GM12891 (cell line): ENCODE measurements at regions not wholly inside any gene's neighbourhood (a gene's known extent, or its start where the extent isn't known, plus 50 kb on each side); places are given as distances from the start of the nearest gene placed in this dataset.

Source experiments
- PAX5 ChIP-seq: IDR thresholded peaks from 2 replicates; pipeline ENCODE4 v1.6.1; 2011; ENCODE audit warnings: low read length, moderate library complexity, mild to moderate bottlenecking; ENCODE audit not compliant: insufficient read depth, severe bottlenecking
- POLR2A ChIP-seq: IDR thresholded peaks from 2 replicates; pipeline ENCODE4 v1.6.1; 2011; ENCODE audit warnings: low read depth, low read length, control low read depth
- POLR2AphosphoS5 ChIP-seq: IDR thresholded peaks from 2 replicates; pipeline ENCODE4 v1.6.1; 2011; ENCODE audit warnings: low read depth, low read length, control low read depth
- SPI1 ChIP-seq: IDR thresholded peaks from 2 replicates; pipeline ENCODE4 v1.6.1; 2011; ENCODE audit warnings: low read depth, low read length, control low read depth
- TAF1 ChIP-seq: IDR thresholded peaks from 2 replicates; pipeline ENCODE4 v1.6.1; 2011; ENCODE audit warnings: low read depth, low read length, control low read depth

DNA sequence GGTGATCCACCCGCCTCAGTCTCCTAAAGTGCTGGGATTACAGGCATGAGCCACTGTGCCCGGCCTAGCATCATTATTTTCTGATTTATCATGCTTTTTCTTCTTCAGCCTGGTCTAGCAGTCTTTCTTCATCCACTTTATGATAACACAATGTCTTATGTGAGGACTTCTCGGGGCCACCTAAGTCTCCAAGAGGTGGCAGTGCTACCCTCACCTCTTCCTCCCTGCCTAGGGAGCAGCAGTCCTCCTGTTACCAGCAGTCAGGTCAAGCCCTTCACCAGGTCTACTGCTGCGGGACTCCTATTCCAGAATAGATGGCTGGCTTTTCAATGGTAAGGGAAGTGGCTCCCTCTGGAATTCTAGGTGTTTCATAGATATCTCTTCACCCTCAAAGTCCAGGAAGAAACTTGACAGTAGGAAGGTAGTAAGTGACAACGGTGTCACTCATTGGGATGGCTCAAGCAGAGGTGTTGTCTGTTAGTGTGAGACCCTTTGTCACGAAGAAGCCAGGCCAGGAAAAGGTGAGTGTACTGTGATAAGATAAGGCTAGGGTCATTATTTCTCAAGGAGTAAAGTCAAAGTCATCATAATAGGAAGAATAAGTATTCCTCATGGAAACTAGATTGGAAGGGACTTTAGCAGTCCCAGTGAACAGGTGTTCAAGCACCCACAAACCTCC, 164.0 kb downstream of the KLF5 start:
- no peak for TF ChIP-seq POLR2A
- TF ChIP-seq TAF1, result no peak
- no peak for TF ChIP-seq POLR2AphosphoS5
- no peak for TF ChIP-seq SPI1
- TF ChIP-seq PAX5, result no peak
